ENCODE measurements at regions not wholly inside any gene's neighbourhood (a gene's known extent, or its start where the extent isn't known, plus 50 kb on each side); places are given as distances from the start of the nearest gene placed in this dataset.

- WGBS (ENCODE audit: low lambda C conversion rate): 25% methylated on average over 2 of the region's 2 CpGs
- CTCF ChIA-PET: interaction anchor here (0.6 kb wide), 1 partner anchor 551 kb away, joined by 3 read pairs; no protein-coding TSS in a partner anchor
These were observed 122.2 kb upstream of the FBXL7 start for GRCh38 chr5:15377573-15378340.

GRCh38 chr5:15376803-15377202 lies 123.2 kb upstream of the FBXL7 start:
- WGBS (ENCODE audit: low lambda C conversion rate): 21% methylated on average over 2 of the region's 2 CpGs
- CTCF ChIA-PET: interaction anchor here (1.3 kb wide), 1 partner anchor 271 kb away, joined by 4 read pairs; no protein-coding TSS in a partner anchor
- TF ChIP-seq JUND (IDR thresholded peaks at IDR 0.05): no peak
- no peak for TF ChIP-seq SMC3 (IDR thresholded peaks at IDR 0.05; ENCODE audit: low read depth, low read length)
- TF ChIP-seq NRF1 (IDR thresholded peaks at IDR 0.05; ENCODE audit: low read depth, low read length): no peak
- no peak for TF ChIP-seq MAX (IDR thresholded peaks at IDR 0.05; ENCODE audit: low read depth)
- TF ChIP-seq MEF2A (IDR thresholded peaks at IDR 0.05; ENCODE audit: borderline replicate concordance, low read depth): no peak
- no peak for TF ChIP-seq CTCF (IDR thresholded peaks at IDR 0.05)
- no peak for TF ChIP-seq EP300 (IDR thresholded peaks at IDR 0.05; ENCODE audit: borderline replicate concordance in 1 of 2, low read depth in 1 of 2, low read length in 1 of 2)
- no peak for TF ChIP-seq FOXM1 (IDR thresholded peaks at IDR 0.05; ENCODE audit: low read depth)
- TF ChIP-seq USF2 (IDR thresholded peaks at IDR 0.05; ENCODE audit: borderline replicate concordance, low read depth, low read length): no peak
- no peak for TF ChIP-seq RAD21 (IDR thresholded peaks at IDR 0.05; ENCODE audit: low read length)
- no peak for TF ChIP-seq RFX5 (IDR thresholded peaks at IDR 0.05; ENCODE audit: low read length)
- no peak for TF ChIP-seq POLR2AphosphoS5 (IDR thresholded peaks at IDR 0.05; ENCODE audit: low read depth, low read length)
- no peak for TF ChIP-seq FOXJ3 (CRISPR knock-in tag; IDR thresholded peaks at IDR 0.05)
- TF ChIP-seq FOSL2 (IDR thresholded peaks at IDR 0.05; ENCODE audit: borderline replicate concordance, low read depth): no peak
- TF ChIP-seq TEAD4 (IDR thresholded peaks at IDR 0.05; ENCODE audit: borderline replicate concordance, insufficient read depth): no peak
- no peak for TF ChIP-seq PBX3 (IDR thresholded peaks at IDR 0.05)
- TF ChIP-seq TCF12 (IDR thresholded peaks at IDR 0.05): no peak
- TF ChIP-seq SIN3A (IDR thresholded peaks at IDR 0.05; ENCODE audit: borderline replicate concordance, low read depth, low read length): no peak

More at GRCh38 chr5:15377573-15378340, 122.2 kb upstream of the FBXL7 start:
- no peak overlapping the region for H3K4me3 ChIP-seq (ENCODE audit: low read depth in 2 of 2, low read length in 1 of 2)
- no peaks in the 10 kb centered on the region for H3K9me3 ChIP-seq
- H3K4me1 ChIP-seq (ENCODE audit: control insufficient read depth in 1 of 2, insufficient read depth in 2 of 2, low read depth in 1 of 2, low read length in 1 of 2): no peaks in the 10 kb centered on the region
- H3K36me3 ChIP-seq (replicated peaks in 1 of 2; ENCODE audit: control insufficient read depth in 1 of 2, insufficient read depth in 2 of 2, low read length in 1 of 2): no peaks in the 10 kb centered on the region
- DNase-seq: no peak
- H3K4me2 ChIP-seq: no peak overlapping the region
- no peak overlapping the region for H2AFZ ChIP-seq (ENCODE audit: low read depth)
- no peaks in the 10 kb centered on the region for H4K20me1 ChIP-seq (ENCODE audit: insufficient read depth)
- TF ChIP-seq YY1 (IDR thresholded peaks at IDR 0.05; ENCODE audit: low read depth): no peak
- TF ChIP-seq USF2 (IDR thresholded peaks at IDR 0.05; ENCODE audit: borderline replicate concordance, low read depth, low read length): no peak
- TF ChIP-seq SMC3 (IDR thresholded peaks at IDR 0.05; ENCODE audit: low read depth, low read length): no peak
- no peak for TF ChIP-seq SIN3A (IDR thresholded peaks at IDR 0.05; ENCODE audit: borderline replicate concordance, low read depth, low read length)
- TF ChIP-seq MAX (IDR thresholded peaks at IDR 0.05; ENCODE audit: low read depth): no peak
- TF ChIP-seq JUND (IDR thresholded peaks at IDR 0.05): no peak
- no peak for TF ChIP-seq NFIC (IDR thresholded peaks at IDR 0.05; ENCODE audit: borderline replicate concordance)
- no peak for TF ChIP-seq FOXM1 (IDR thresholded peaks at IDR 0.05; ENCODE audit: low read depth)
- no peak for TF ChIP-seq MXI1 (IDR thresholded peaks at IDR 0.05; ENCODE audit: low read depth, low read length)
- no peak for TF ChIP-seq POLR2AphosphoS5 (IDR thresholded peaks at IDR 0.05; ENCODE audit: low read depth, low read length)
- H3K9me2 ChIP-seq: no peaks in the 10 kb centered on the region
- no peaks in the 10 kb centered on the region for H3K79me2 ChIP-seq (ENCODE audit: insufficient read depth)
- H3K9ac ChIP-seq: no peak overlapping the region
- H3K27me3 ChIP-seq (ENCODE audit: insufficient read depth): no peaks in the 10 kb centered on the region
- H3F3A ChIP-seq (replicated peaks; ENCODE audit: insufficient read depth): no peaks in the 10 kb centered on the region
- POLR2A ChIA-PET: no interaction called here
- H3K27ac ChIP-seq (ENCODE audit: low read depth in 2 of 2, low read length in 1 of 2): no peak overlapping the region

More at GRCh38 chr5:15376803-15377202, 123.2 kb upstream of the FBXL7 start:
- Histone ChIP-seq H3K4me3 (ENCODE audit: low read depth in 2 of 2, low read length in 1 of 2) (no peak overlapping the region), H4K20me1 (ENCODE audit: insufficient read depth) (no peaks in the 10 kb centered on the region), H3K4me2 (no peak overlapping the region), H3F3A (replicated peaks; ENCODE audit: insufficient read depth) (no peaks in the 10 kb centered on the region), H3K27ac (ENCODE audit: low read depth in 2 of 2, low read length in 1 of 2) (no peak overlapping the region), H3K9ac (no peak overlapping the region), H3K9me2 (no peaks in the 10 kb centered on the region), H3K4me1 (ENCODE audit: control insufficient read depth in 1 of 2, insufficient read depth in 2 of 2, low read depth in 1 of 2, low read length in 1 of 2) (no peaks in the 10 kb centered on the region), H3K27me3 (ENCODE audit: insufficient read depth) (no peaks in the 10 kb centered on the region), H3K79me2 (ENCODE audit: insufficient read depth) (no peaks in the 10 kb centered on the region), H3K36me3 (replicated peaks in 1 of 2; ENCODE audit: control insufficient read depth in 1 of 2, insufficient read depth in 2 of 2, low read length in 1 of 2) (no peaks in the 10 kb centered on the region), H3K9me3 (no peaks in the 10 kb centered on the region), H2AFZ (ENCODE audit: low read depth) (no peak overlapping the region)
- no peak for DNase-seq
- POLR2A ChIA-PET: no interaction called here

Measured in SK-N-SH (cell line).